H1 (cell line): ENCODE measurements at regions not wholly inside any gene's neighbourhood (a gene's known extent, or its start where the extent isn't known, plus 50 kb on each side); places are given as distances from the start of the nearest gene placed in this dataset.

Experiments used
- CTCF ChIA-PET: fragments of 300-600 bp; sonication (Branson Sonifier 250); formaldehyde crosslinking; loops from one replicate; lab custom pipeline; 2021; ENCODE audit not compliant: partially characterized antibody; lab: Charles Lee
- POLR2A ChIA-PET: fragments of 300-600 bp; sonication (Branson Sonifier 250); formaldehyde crosslinking; loops from one replicate; lab custom pipeline; 2021; ENCODE audit warnings: inconsistent platforms; ENCODE audit not compliant: partially characterized antibody; lab: Charles Lee
- DNase-seq, 2 experiments: peaks; one replicate each; pipeline versions ENCODE4 v3.0.0 to v3.0.0-alpha.2; 2010 to 2022; ENCODE audit warnings: low spot score in 2 of 2, low read depth in 1 of 2, mixed read lengths in 1 of 2
- FAIRE-seq: peaks from 2 replicates; lab custom pipeline; 2011; peaks lifted over from hg19 to GRCh38; lab: Jason Lieb, UNC
- H2AFZ ChIP-seq: 2 replicates; pipeline ENCODE4 v1.8.1; 2012; ENCODE audit warnings: low read length, inconsistent platforms
- H2AK5ac ChIP-seq: 2 replicates; pipeline ENCODE4 v1.6.1; 2013; ENCODE audit warnings: low read depth, low read length
- H2BK120ac ChIP-seq: replicated peaks from 2 replicates; pipeline ENCODE3; 2013; ENCODE audit warnings: low read depth, low read length, inconsistent platforms
- H2BK12ac ChIP-seq: 2 replicates; pipeline ENCODE4 v1.6.1; 2013; ENCODE audit warnings: low read depth, low read length
- H2BK15ac ChIP-seq: 2 replicates; pipeline ENCODE4 v1.6.1; 2013; ENCODE audit warnings: low read length
- H2BK20ac ChIP-seq: 2 replicates; pipeline ENCODE4 v1.6.1; 2013; ENCODE audit warnings: low read length
- H2BK5ac ChIP-seq: 2 replicates; pipeline ENCODE4 v1.6.1; 2013; ENCODE audit warnings: low read depth, low read length
- H3K14ac ChIP-seq: 2 replicates; pipeline ENCODE4 v1.6.1; 2013; ENCODE audit warnings: inconsistent platforms; ENCODE audit not compliant: insufficient read length
- H3K18ac ChIP-seq: 2 replicates; pipeline ENCODE4 v1.6.1; 2013; ENCODE audit warnings: low read length; ENCODE audit errors: extremely low read depth
- H3K23ac ChIP-seq: 2 replicates; pipeline ENCODE4 v1.6.1; 2013; ENCODE audit warnings: inconsistent platforms; ENCODE audit not compliant: insufficient read length
- H3K23me2 ChIP-seq: 2 replicates; pipeline ENCODE4 v1.6.1; 2013; ENCODE audit warnings: low read depth, low read length
- H3K27ac ChIP-seq: 2 replicates; pipeline ENCODE4 v1.6.1; 2011; ENCODE audit warnings: low read depth, low read length, inconsistent platforms
- H3K27me3 ChIP-seq, 4 experiments: replicated peaks in 1 of 4; 1 replicate in 1 of 4; 2 replicates in 3 of 4; pipeline versions ENCODE4 v1.6.1 to v1.8.1; 2011 to 2013; ENCODE audit warnings: low read length in 3 of 4, mild to moderate bottlenecking in 3 of 4, inconsistent platforms in 2 of 4, mixed read lengths in 2 of 4, moderate library complexity in 1 of 4; ENCODE audit not compliant: control insufficient read depth in 3 of 4, insufficient read depth in 3 of 4; ENCODE audit errors: extremely low read depth in 1 of 4
- H3K36me3 ChIP-seq, 4 experiments: 2 replicates each; pipeline versions ENCODE4 v1.6.1 to v1.8.1; 2011 to 2013; ENCODE audit warnings: mild to moderate bottlenecking in 4 of 4, low read length in 3 of 4, moderate library complexity in 2 of 4, control low read depth in 1 of 4, inconsistent platforms in 1 of 4; ENCODE audit not compliant: insufficient read depth in 4 of 4, control insufficient read depth in 2 of 4
- H3K4ac ChIP-seq: replicated peaks from 2 replicates; pipeline ENCODE3; 2013; ENCODE audit warnings: low read length, low read depth, mixed read lengths, inconsistent platforms; ENCODE audit not compliant: insufficient read length
- H3K4me1 ChIP-seq, 4 experiments: replicated peaks in 1 of 4; 1 replicate in 1 of 4; 2 replicates in 3 of 4; pipeline versions ENCODE4 v1.6.1 to v1.8.1; 2011 to 2013; ENCODE audit warnings: low read length in 3 of 4, inconsistent platforms in 2 of 4, mixed read lengths in 1 of 4; ENCODE audit not compliant: insufficient read depth in 4 of 4, control insufficient read depth in 3 of 4
- H3K4me2 ChIP-seq, 2 experiments: 2 replicates each; pipeline versions ENCODE4 v1.6.1 to v1.8.1; 2011 to 2013; ENCODE audit warnings: low read depth in 2 of 2, low read length in 2 of 2, control low read depth in 1 of 2, inconsistent platforms in 1 of 2, mild to moderate bottlenecking in 1 of 2; ENCODE audit not compliant: insufficient read depth in 1 of 2
- H3K4me3 ChIP-seq, 4 experiments: fragments of 200-600, 300-600 bp in 1 of 4; sonication (generic), shearing (Covaris generic), sonication (Bioruptor Twin) in 1 of 4; 2 replicates each; pipeline versions ENCODE4 v1.5.1 to v1.8.1; 2011 to 2016; ENCODE audit warnings: low read length in 4 of 4, low read depth in 3 of 4, control low read depth in 2 of 4, inconsistent platforms in 2 of 4, mild to moderate bottlenecking in 2 of 4, mixed read lengths in 1 of 4, moderate library complexity in 1 of 4; ENCODE audit not compliant: insufficient read depth in 2 of 4; ENCODE audit errors: extremely low read depth in 1 of 4
- H3K56ac ChIP-seq: replicated peaks from 2 replicates; pipeline ENCODE3; 2013; ENCODE audit warnings: low read depth, mild to moderate bottlenecking, mixed read lengths, low read length, inconsistent platforms; ENCODE audit not compliant: insufficient read length
- H3K79me1 ChIP-seq: 2 replicates; pipeline ENCODE4 v1.6.1; 2013; ENCODE audit warnings: low read depth, low read length, control low read depth
- H3K79me2 ChIP-seq, 2 experiments: 2 replicates each; pipeline versions ENCODE4 v1.6.1 to v1.8.1; 2012 to 2013; ENCODE audit warnings: low read length in 2 of 2, mild to moderate bottlenecking in 2 of 2, inconsistent platforms in 1 of 2; ENCODE audit not compliant: insufficient read depth in 2 of 2, control insufficient read depth in 1 of 2
- H3K9ac ChIP-seq, 4 experiments: replicated peaks in 1 of 4; 1 replicate in 1 of 4; 2 replicates in 3 of 4; pipeline versions ENCODE4 v1.6.1 to v1.8.1; 2011 to 2013; ENCODE audit warnings: low read depth in 3 of 4, low read length in 3 of 4, control low read depth in 2 of 4, mild to moderate bottlenecking in 2 of 4, moderate library complexity in 2 of 4, inconsistent platforms in 1 of 4; ENCODE audit errors: extremely low read depth in 1 of 4
- H3K9me3 ChIP-seq, 2 experiments: 2 replicates each; pipeline versions ENCODE4 v1.6.1 to v1.8.1; 2012 to 2013; ENCODE audit warnings: mild to moderate bottlenecking in 2 of 2, moderate library complexity in 2 of 2, control low read depth in 1 of 2, inconsistent platforms in 1 of 2, low read depth in 1 of 2, low read length in 1 of 2, mixed read lengths in 1 of 2; ENCODE audit not compliant: insufficient read depth in 2 of 2
- H4K20me1 ChIP-seq, 2 experiments: replicated peaks in 1 of 2; 2 replicates each; pipeline versions ENCODE3 to v1.8.1; 2011 to 2013; ENCODE audit warnings: inconsistent platforms in 2 of 2, low read length in 2 of 2, mild to moderate bottlenecking in 1 of 2; ENCODE audit not compliant: insufficient read depth in 2 of 2, control insufficient read depth in 1 of 2
- H4K5ac ChIP-seq: 2 replicates; pipeline ENCODE4 v1.6.1; 2013; ENCODE audit warnings: low read length, low read depth, mixed read lengths, inconsistent platforms; ENCODE audit not compliant: insufficient read length
- H4K8ac ChIP-seq: 2 replicates; pipeline ENCODE4 v1.8.0; 2013; ENCODE audit warnings: mild to moderate bottlenecking, moderate library complexity, low read length, inconsistent platforms; ENCODE audit not compliant: insufficient read depth; ENCODE audit errors: extremely low read depth
- H4K91ac ChIP-seq: replicated peaks from 2 replicates; pipeline ENCODE3; 2013; ENCODE audit warnings: low read length, mixed read lengths, inconsistent platforms; ENCODE audit not compliant: insufficient read length
- BCL11A ChIP-seq, 2 experiments: IDR thresholded peaks; one replicate each; pipeline ENCODE4 v1.6.1; 2011; ENCODE audit warnings: low read depth in 2 of 2, low read length in 2 of 2, mild to moderate bottlenecking in 2 of 2
- EGR1 ChIP-seq: IDR thresholded peaks from 2 replicates; pipeline ENCODE4 v1.6.1; 2011; ENCODE audit warnings: low read depth, low read length, borderline replicate concordance
- RNF2 ChIP-seq: fragments of 200-900, 300-1000 bp; sonication (generic); IDR thresholded peaks from 2 replicates; pipeline ENCODE4 v1.7.1; 2016; ENCODE audit warnings: borderline replicate concordance, low read depth, mild to moderate bottlenecking, antibody characterized with exemption, low read length; ENCODE audit not compliant: poor library complexity, severe bottlenecking; ENCODE audit errors: missing control alignments
- SAP30 ChIP-seq: fragments of 300-600 bp; sonication (generic); IDR thresholded peaks from 2 replicates; pipeline ENCODE4 v1.7.1; 2012; ENCODE audit warnings: low read length, moderate library complexity, mild to moderate bottlenecking, inconsistent platforms; ENCODE audit not compliant: insufficient read depth, insufficient replicate concordance
- SUZ12 ChIP-seq: fragments of 200-600 bp; sonication (generic); IDR thresholded peaks from 2 replicates; pipeline ENCODE4 v1.6.1; 2012; ENCODE audit warnings: mild to moderate bottlenecking, inconsistent platforms, low read length, moderate library complexity, mixed read lengths
- WGBS, 2 experiments: shearing (Covaris generic) in 1 of 2; methylation state at CpG; one replicate each; pipeline versions ENCODE4 v1.1.6 to v1.1.7; 2013 to 2015; ENCODE audit warnings: low lambda C conversion rate in 2 of 2, mixed read lengths in 2 of 2, inconsistent platforms in 1 of 2, low coverage in 1 of 2, missing lambda C conversion rate in 1 of 2; ENCODE audit not compliant: insufficient replicate concordance in 2 of 2, insufficient coverage in 1 of 2, insufficient read length in 1 of 2; ENCODE audit errors: extremely low coverage in 1 of 2, missing lambda C conversion rate in 1 of 2; 5-methylcytosine and 5-hydroxymethylcytosine counted together
- TF ChIP-seq, protein P1 (sequence below), 3 experiments: IDR thresholded peaks; 1 replicate in 2 of 3; 2 replicates in 1 of 3; pipeline versions ENCODE4 v1.5.1 to v1.6.1; 2011; ENCODE audit warnings: low read length in 3 of 3, mild to moderate bottlenecking in 3 of 3, inconsistent platforms in 2 of 3, low read depth in 1 of 3, moderate library complexity in 1 of 3; ENCODE audit not compliant: insufficient read depth in 1 of 3; ENCODE audit errors: control extremely low read depth in 1 of 3

DNA sequence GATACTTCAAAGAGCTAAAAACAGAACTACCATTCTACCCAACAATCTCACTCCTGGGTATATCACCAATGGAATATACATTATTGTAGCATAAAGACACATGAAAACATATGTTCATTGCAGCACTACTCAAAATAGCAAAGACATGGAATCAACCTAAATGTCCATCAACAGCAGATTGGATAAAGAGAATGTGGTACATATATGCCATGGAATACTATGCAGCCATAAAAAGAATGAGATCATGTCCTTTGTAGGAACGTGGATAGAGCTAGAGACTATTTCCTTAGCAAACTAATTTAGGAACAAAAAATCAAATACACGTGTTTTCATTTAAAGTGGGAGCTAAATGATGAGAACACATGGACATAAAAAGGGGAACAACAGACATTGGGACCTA lies 247.9 kb upstream of the VLDLR start:
- Histone ChIP-seq H3K79me1 (no peaks in the 10 kb centered on the region), H3K4ac (no peak overlapping the region), H3K4me1 (no peaks in the 10 kb centered on the region), H4K5ac (no peak overlapping the region), H3K23me2 (no peaks in the 10 kb centered on the region), H3K4me3 (no peak overlapping the region), H4K8ac (no peak overlapping the region), H2BK15ac (no peak overlapping the region), H3K27ac (no peak overlapping the region), H2BK20ac (no peak overlapping the region), H3K56ac (no peak overlapping the region), H3K27me3 (no peaks in the 10 kb centered on the region), H3K14ac (no peak overlapping the region), H2BK5ac (no peak overlapping the region), H3K36me3 (no peaks in the 10 kb centered on the region; a peak in 1 of 8 replicates), H2AFZ (no peak overlapping the region), H2BK120ac (no peak overlapping the region), H3K9me3 (peaks cover 4 to 13% of the 10 kb centered on the region in 2 experiments; a peak in 3 of 4 replicates), H3K4me2 (no peak overlapping the region), H2BK12ac (no peak overlapping the region), H3K23ac (no peak overlapping the region), H2AK5ac (no peak overlapping the region), H3K9ac (no peak overlapping the region), H3K18ac (no peak overlapping the region), H4K20me1 (no peaks in the 10 kb centered on the region), H4K91ac (no peak overlapping the region), H3K79me2 (no peaks in the 10 kb centered on the region)
- DNase-seq (no peak), FAIRE-seq (peak; percentile 24)
- WGBS, 2 experiments, result 89% methylated on average over 2 of the region's 2 CpGs; no CpG with 5 or more reads in 1 of the 2 experiments
- POLR2A ChIA-PET, result no interaction called here
- CTCF ChIA-PET, result interaction anchor here (1.8 kb wide), 1 partner anchor 10 kb away, joined by 3 read pairs; no protein-coding TSS in a partner anchor
- TF ChIP-seq SUZ12 (no peak), SAP30 (no peak), BCL11A (IDR thresholded peaks at IDR 0.05; ENCODE audit: low read depth in 2 of 2, low read length in 2 of 2) (no peak), RNF2 (no peak), EGR1 (no peak)
- TF ChIP-seq, protein P1, sequence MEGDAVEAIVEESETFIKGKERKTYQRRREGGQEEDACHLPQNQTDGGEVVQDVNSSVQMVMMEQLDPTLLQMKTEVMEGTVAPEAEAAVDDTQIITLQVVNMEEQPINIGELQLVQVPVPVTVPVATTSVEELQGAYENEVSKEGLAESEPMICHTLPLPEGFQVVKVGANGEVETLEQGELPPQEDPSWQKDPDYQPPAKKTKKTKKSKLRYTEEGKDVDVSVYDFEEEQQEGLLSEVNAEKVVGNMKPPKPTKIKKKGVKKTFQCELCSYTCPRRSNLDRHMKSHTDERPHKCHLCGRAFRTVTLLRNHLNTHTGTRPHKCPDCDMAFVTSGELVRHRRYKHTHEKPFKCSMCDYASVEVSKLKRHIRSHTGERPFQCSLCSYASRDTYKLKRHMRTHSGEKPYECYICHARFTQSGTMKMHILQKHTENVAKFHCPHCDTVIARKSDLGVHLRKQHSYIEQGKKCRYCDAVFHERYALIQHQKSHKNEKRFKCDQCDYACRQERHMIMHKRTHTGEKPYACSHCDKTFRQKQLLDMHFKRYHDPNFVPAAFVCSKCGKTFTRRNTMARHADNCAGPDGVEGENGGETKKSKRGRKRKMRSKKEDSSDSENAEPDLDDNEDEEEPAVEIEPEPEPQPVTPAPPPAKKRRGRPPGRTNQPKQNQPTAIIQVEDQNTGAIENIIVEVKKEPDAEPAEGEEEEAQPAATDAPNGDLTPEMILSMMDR (IDR thresholded peaks at IDR 0.05; ENCODE audit: control extremely low read depth in 1 of 3, insufficient read depth in 1 of 3, low read depth in 1 of 3, low read length in 3 of 3), result no peak
